GM12872 (cell line): ENCODE measurements at regions not wholly inside any gene's neighbourhood (a gene's known extent, or its start where the extent isn't known, plus 50 kb on each side); places are given as distances from the start of the nearest gene placed in this dataset.

Source experiments
- TF ChIP-seq, protein P1 (sequence below): IDR thresholded peaks from 3 replicates; pipeline ENCODE4 v1.5.1; 2011; ENCODE audit warnings: low read depth, mild to moderate bottlenecking, low read length, moderate library complexity; ENCODE audit not compliant: insufficient read depth

DNA sequence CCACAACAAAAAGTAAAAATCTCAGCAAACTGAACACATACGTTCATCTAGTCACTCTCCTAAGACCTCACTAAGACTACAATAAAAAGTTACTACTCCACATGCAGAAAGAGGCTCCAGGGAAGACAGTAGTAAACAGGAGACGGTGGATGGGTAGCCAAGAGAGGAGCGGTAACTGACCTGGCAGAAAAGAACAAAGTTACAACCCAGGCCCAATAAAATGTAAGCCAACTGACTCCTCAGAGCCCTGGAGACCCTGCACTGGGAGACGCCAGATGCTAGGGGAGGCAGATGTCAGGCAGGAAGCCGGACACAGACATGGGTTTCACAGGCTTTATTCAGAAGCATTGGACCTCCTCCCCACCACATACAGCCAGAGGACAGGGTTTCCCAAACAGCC, 181.1 kb upstream of the NFE2L3 start:
- TF ChIP-seq, protein P1, sequence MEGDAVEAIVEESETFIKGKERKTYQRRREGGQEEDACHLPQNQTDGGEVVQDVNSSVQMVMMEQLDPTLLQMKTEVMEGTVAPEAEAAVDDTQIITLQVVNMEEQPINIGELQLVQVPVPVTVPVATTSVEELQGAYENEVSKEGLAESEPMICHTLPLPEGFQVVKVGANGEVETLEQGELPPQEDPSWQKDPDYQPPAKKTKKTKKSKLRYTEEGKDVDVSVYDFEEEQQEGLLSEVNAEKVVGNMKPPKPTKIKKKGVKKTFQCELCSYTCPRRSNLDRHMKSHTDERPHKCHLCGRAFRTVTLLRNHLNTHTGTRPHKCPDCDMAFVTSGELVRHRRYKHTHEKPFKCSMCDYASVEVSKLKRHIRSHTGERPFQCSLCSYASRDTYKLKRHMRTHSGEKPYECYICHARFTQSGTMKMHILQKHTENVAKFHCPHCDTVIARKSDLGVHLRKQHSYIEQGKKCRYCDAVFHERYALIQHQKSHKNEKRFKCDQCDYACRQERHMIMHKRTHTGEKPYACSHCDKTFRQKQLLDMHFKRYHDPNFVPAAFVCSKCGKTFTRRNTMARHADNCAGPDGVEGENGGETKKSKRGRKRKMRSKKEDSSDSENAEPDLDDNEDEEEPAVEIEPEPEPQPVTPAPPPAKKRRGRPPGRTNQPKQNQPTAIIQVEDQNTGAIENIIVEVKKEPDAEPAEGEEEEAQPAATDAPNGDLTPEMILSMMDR: no peak

DNA sequence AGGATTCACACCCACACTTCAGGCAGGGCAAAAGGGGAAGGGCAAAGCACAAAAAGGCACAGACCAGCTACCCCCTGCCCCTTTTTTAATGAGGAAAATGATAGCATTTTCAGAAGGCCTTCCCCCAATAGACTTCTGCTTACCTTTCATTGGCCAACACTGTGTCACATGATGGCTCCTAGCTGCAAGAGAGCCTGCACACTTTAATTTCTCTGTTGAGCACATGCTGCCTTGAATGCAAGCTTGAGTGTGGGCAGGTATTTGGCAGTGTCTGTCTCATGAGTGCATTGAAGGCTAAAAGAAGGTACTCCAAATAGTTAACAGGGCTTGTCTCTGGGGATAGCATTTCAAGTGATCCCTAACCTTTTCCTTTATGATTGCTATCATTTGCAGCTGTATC, 175.4 kb upstream of the NFE2L3 start:
- TF ChIP-seq, protein P1: no peak

DNA sequence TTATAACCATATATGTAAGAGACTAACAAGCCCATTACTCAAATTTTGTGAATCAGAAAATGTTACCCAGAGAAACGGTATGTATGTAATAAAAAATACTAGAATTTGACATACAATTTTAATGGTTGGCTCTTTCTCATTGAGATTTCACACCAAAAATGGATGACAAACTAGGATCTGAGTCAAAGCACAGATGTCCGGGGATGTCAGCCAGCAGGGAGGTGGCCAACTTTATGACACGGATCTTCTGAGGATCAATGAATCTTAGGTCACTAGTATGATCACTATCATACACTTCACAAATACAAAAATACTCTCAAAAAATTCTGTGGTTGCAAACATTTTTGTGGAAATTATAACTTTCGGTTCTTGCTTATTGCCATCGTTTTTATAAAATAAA, 173.5 kb upstream of the NFE2L3 start:
- TF ChIP-seq, protein P1: no peak

DNA sequence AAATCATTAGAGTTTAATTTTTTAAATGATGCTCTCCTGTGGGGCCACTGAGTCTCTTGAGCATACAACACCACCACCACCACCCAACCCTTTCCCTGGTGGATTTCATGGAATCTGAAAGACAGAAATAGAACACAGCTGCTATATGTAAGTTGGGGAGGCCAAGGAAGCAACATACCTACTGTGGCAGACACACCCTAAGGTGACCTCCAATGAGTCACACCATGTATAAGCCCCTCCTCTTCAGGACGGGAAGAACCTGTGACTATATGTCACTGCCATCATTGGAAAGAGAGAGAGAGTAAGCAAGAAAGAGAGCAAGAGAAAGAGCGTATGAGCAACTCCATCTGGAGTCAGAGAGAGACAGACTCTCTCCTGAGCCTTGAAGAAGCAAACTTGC, 172.4 kb upstream of the NFE2L3 start:
- TF ChIP-seq, protein P1: no peak

DNA sequence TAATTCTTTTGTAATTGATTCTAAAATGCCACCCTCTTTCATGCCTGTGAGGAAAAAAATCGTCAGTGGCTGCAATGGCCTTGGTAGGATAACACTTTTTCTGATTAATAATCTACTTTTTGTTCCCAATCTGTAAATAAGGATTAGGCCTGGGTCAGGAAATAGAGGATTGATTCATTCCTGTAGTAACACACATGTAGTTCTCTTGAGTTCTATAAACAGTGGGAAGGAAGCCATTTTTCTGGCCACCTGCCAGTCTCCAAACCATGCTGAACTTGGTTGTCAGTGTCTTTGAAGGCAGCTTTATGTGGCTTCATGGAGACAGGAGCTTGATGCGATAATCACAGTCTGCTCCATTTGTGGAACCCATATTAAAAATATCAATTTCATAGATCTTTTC, 169.3 kb upstream of the NFE2L3 start:
- TF ChIP-seq, protein P1: no peak

DNA sequence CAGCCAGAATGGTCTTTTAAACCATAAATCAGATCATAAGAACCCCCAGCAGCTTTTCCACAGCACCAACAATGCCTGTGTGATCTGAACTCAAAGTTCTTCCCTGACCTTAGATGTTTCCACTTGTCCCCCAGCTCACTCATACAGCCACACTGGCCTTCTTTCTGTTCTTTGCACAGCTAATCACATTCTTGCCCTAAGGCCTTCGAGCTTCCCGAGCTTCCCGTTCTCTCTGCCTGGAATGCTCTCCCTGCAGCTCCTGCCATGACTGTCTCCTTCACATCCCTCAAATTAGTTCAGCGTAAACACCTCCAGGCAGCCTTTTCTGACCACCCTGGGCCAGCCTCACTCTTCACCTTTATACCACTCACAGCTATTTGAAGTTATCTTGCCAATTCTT, 166.8 kb upstream of the NFE2L3 start:
- TF ChIP-seq, protein P1: no peak

DNA sequence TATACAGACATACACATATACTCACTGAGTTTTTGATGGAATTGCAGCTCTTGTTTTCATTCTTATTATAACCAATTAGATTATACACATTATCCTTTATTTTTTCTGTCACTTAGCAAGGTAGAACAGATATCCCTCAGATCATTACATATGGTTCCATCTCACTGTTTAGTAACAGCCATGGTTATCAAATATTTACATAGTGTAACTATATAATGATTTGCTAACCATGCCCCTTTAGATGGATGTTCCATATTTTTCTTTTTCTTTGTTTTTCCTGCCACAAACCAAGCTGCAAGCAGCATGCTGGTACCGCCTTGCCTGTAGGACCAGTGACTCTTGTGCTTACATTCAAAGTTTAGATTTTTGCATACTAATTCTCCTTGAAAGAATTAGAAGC, 163.4 kb upstream of the NFE2L3 start:
- TF ChIP-seq, protein P1: no peak
